CD4-positive, alpha-beta T cell (primary cell): ENCODE measurements at regions not wholly inside any gene's neighbourhood (a gene's known extent, or its start where the extent isn't known, plus 50 kb on each side); places are given as distances from the start of the nearest gene placed in this dataset.

ENCODE experiments used
- ATAC-seq: fragments of 200-7000 bp; cut with Tn5 transposase; one replicate; pipeline ENCODE4 v1.10.0; 2022; ENCODE audit warnings: mild to moderate bottlenecking; ENCODE audit not compliant: poor library complexity
- CTCF ChIA-PET: fragments of 350-600 bp; sonication (Branson Sonifier 250); formaldehyde crosslinking; loops from one replicate; lab custom pipeline; 2021; ENCODE audit warnings: antibody characterized with exemption, inconsistent platforms; lab: Charles Lee
- POLR2A ChIA-PET: fragments of 350-600 bp; sonication (Branson Sonifier 250); formaldehyde crosslinking; loops from one replicate; lab custom pipeline; 2021; ENCODE audit warnings: antibody characterized with exemption, inconsistent platforms; lab: Charles Lee
- DNase-seq, 14 experiments: peaks; one replicate each; pipeline ENCODE4 v3.0.0-alpha.2; 2013 to 2020; ENCODE audit warnings: mixed read lengths in 2 of 14
- H3K27ac ChIP-seq, 2 donors: one replicate each; pipeline versions ENCODE4 v1.5.1 to v1.7.0; 2013; ENCODE audit warnings: low read length in 2 of 2, low read depth in 1 of 2, mild to moderate bottlenecking in 1 of 2
- H3K27me3 ChIP-seq, 2 experiments: 1 replicate in 1 of 2; 2 replicates in 1 of 2; pipeline versions ENCODE4 v1.6.1 to v1.7.0; 2013; ENCODE audit warnings: low read length in 2 of 2, control low read depth in 1 of 2, mild to moderate bottlenecking in 1 of 2, moderate library complexity in 1 of 2; ENCODE audit not compliant: insufficient read depth in 2 of 2, control insufficient read depth in 1 of 2
- H3K36me3 ChIP-seq: one replicate; pipeline ENCODE4 v1.6.1; 2013; ENCODE audit warnings: low read length, control low read depth; ENCODE audit not compliant: insufficient read depth
- H3K4me1 ChIP-seq: one replicate; pipeline ENCODE4 v1.6.1; 2013; ENCODE audit warnings: low read length, control low read depth; ENCODE audit not compliant: insufficient read depth
- H3K4me3 ChIP-seq: one replicate; pipeline ENCODE4 v1.5.1; 2013; ENCODE audit warnings: mild to moderate bottlenecking, low read length, moderate library complexity
- H3K9me3 ChIP-seq, 2 experiments: 1 replicate in 1 of 2; 2 replicates in 1 of 2; pipeline versions ENCODE4 v1.6.1 to v1.7.0; 2013; ENCODE audit warnings: low read length in 2 of 2, mild to moderate bottlenecking in 2 of 2, control low read depth in 1 of 2, moderate library complexity in 1 of 2; ENCODE audit not compliant: control insufficient read depth in 1 of 2, insufficient read depth in 1 of 2
- H3K27ac Mint-ChIP-seq: one replicate; pipeline ENCODE4 v1.8.0; 2020; ENCODE audit warnings: mixed read lengths
- H3K27me3 Mint-ChIP-seq: one replicate; pipeline ENCODE4 v1.8.0; 2021; ENCODE audit warnings: mixed read lengths
- H3K36me3 Mint-ChIP-seq: one replicate; pipeline ENCODE4 v1.8.0; 2021; ENCODE audit warnings: low read depth, mixed read lengths
- H3K4me1 Mint-ChIP-seq: one replicate; pipeline ENCODE4 v1.8.0; 2021; ENCODE audit warnings: low read depth, mixed read lengths
- H3K4me3 Mint-ChIP-seq: one replicate; pipeline ENCODE4 v1.8.0; 2020; ENCODE audit warnings: mild to moderate bottlenecking, mixed read lengths
- H3K9me3 Mint-ChIP-seq: one replicate; pipeline ENCODE4 v1.8.0; 2020; ENCODE audit warnings: mixed read lengths
- CTCF ChIP-seq: fragments of 200-600 bp; IDR thresholded peaks from one replicate; pipeline ENCODE4 v1.8.0; 2022; ENCODE audit warnings: antibody characterized with exemption, mild to moderate bottlenecking
- intact Hi-C, 2 experiments: fragments of 100-400 bp; cut with DNase I in 1 of 2; cut with micrococcal nuclease in 1 of 2; formaldehyde crosslinking; loops; one replicate each; pipeline versions ENCODE4 v1.15.1 to v1.9.0; 2023 to 2025; cut with DNase I, micrococcal nuclease

- Histone ChIP-seq H3K4me1 (no peaks in the 10 kb centered on the region), H3K9me3 (peaks cover 0 to 31% of the 10 kb centered on the region in 2 experiments), H3K4me3 (no peak overlapping the region), H3K36me3 (no peaks in the 10 kb centered on the region), H3K27ac (no peak overlapping the region), H3K27me3 (peaks cover 7 to 21% of the 10 kb centered on the region in 2 experiments)
- no peak overlapping the region for H3K4me3 Mint-ChIP-seq
- H3K9me3 Mint-ChIP-seq = no peaks in the 10 kb centered on the region
- ATAC-seq (no peak), DNase-seq (no peak)
- TF ChIP-seq CTCF = no peak
- POLR2A ChIA-PET = no interaction called here
- no peaks in the 10 kb centered on the region for H3K4me1 Mint-ChIP-seq
- no peaks in the 10 kb centered on the region for H3K36me3 Mint-ChIP-seq
- no peak overlapping the region for H3K27ac Mint-ChIP-seq
- intact Hi-C loops = no loop called here
- CTCF ChIA-PET = no interaction called here
- H3K27me3 Mint-ChIP-seq = peaks cover 54% of the 10 kb centered on the region
These were observed 260.6 kb downstream of the C16orf95 start for GRCh38 chr16:87056551-87056950.

- peaks cover 54% of the 10 kb centered on the region for H3K27me3 Mint-ChIP-seq
These were observed 259.8 kb downstream of the C16orf95 start for GRCh38 chr16:87057211-87057881.

GRCh38 chr16:87057951-87058560, 259.1 kb downstream of the C16orf95 start:
- peaks cover 17 to 21% of the 10 kb centered on the region in 2 experiments for H3K27me3 ChIP-seq
- peaks cover 0 to 30% of the 10 kb centered on the region in 2 experiments for H3K9me3 ChIP-seq
- no peak overlapping the region for H3K27ac Mint-ChIP-seq
- H3K36me3 Mint-ChIP-seq = no peaks in the 10 kb centered on the region
- no peaks in the 10 kb centered on the region for H3K36me3 ChIP-seq
- H3K4me3 ChIP-seq = no peak overlapping the region
- H3K4me1 ChIP-seq = no peaks in the 10 kb centered on the region
- no peak overlapping the region for H3K27ac ChIP-seq
- CTCF ChIA-PET = no interaction called here
- H3K27me3 Mint-ChIP-seq = peaks cover 57% of the 10 kb centered on the region
- H3K9me3 Mint-ChIP-seq = no peaks in the 10 kb centered on the region
- DNase-seq (no peak), ATAC-seq (no peak)
- POLR2A ChIA-PET = no interaction called here
- H3K4me3 Mint-ChIP-seq = no peak overlapping the region
- intact Hi-C loops = no loop called here
- no peak for TF ChIP-seq CTCF
- no peaks in the 10 kb centered on the region for H3K4me1 Mint-ChIP-seq

More at GRCh38 chr16:87057211-87057881, 259.8 kb downstream of the C16orf95 start:
- DNase-seq (no peak), ATAC-seq (no peak)
- Histone ChIP-seq H3K4me3 (no peak overlapping the region), H3K27me3 (peaks cover 10 to 21% of the 10 kb centered on the region in 2 experiments), H3K27ac (no peak overlapping the region), H3K9me3 (peaks cover 0 to 31% of the 10 kb centered on the region in 2 experiments), H3K4me1 (no peaks in the 10 kb centered on the region), H3K36me3 (no peaks in the 10 kb centered on the region)
- H3K4me1 Mint-ChIP-seq = no peaks in the 10 kb centered on the region
- ChIA-PET POLR2A (no interaction called here), CTCF (no interaction called here)
- intact Hi-C loops = no loop called here
- no peak overlapping the region for H3K4me3 Mint-ChIP-seq
- no peaks in the 10 kb centered on the region for H3K36me3 Mint-ChIP-seq
- no peaks in the 10 kb centered on the region for H3K9me3 Mint-ChIP-seq
- H3K27ac Mint-ChIP-seq = no peak overlapping the region
- TF ChIP-seq CTCF = no peak
